ENCODE measurements at regions not wholly inside any gene's neighbourhood (a gene's known extent, or its start where the extent isn't known, plus 50 kb on each side); places are given as distances from the start of the nearest gene placed in this dataset.

DNA sequence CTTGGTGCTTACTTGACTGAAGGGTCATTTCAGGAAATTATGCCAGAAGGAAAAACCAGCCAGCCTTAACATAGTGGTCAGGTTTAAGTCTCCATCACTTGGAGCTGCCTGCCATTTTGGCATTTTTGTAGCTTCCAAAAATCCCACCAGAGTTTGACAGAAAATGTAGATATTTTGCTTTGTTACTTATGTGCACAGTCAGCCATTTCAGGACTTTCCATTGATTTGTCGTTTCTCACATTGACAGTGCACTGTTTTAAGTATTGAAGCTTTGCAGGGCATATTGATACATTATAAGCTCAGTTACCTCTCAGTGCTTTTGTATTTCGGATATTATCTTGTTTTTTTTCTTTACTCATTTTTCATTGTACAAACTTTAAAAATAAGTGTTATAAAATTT lies 89.0 kb upstream of the ANKRD34C start:
- no peak for DNase-seq (ENCODE audit: low spot score)
- TF ChIP-seq, protein P1, sequence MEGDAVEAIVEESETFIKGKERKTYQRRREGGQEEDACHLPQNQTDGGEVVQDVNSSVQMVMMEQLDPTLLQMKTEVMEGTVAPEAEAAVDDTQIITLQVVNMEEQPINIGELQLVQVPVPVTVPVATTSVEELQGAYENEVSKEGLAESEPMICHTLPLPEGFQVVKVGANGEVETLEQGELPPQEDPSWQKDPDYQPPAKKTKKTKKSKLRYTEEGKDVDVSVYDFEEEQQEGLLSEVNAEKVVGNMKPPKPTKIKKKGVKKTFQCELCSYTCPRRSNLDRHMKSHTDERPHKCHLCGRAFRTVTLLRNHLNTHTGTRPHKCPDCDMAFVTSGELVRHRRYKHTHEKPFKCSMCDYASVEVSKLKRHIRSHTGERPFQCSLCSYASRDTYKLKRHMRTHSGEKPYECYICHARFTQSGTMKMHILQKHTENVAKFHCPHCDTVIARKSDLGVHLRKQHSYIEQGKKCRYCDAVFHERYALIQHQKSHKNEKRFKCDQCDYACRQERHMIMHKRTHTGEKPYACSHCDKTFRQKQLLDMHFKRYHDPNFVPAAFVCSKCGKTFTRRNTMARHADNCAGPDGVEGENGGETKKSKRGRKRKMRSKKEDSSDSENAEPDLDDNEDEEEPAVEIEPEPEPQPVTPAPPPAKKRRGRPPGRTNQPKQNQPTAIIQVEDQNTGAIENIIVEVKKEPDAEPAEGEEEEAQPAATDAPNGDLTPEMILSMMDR (IDR thresholded peaks at IDR 0.05; ENCODE audit: borderline replicate concordance, control extremely low read depth, extremely low read depth, insufficient read depth, missing control alignments) = no peak
- in situ Hi-C loops (cut with MboI; ENCODE audit: low sequenced_read_pairs, unreplicated experiment) = no loop called here

DNA sequence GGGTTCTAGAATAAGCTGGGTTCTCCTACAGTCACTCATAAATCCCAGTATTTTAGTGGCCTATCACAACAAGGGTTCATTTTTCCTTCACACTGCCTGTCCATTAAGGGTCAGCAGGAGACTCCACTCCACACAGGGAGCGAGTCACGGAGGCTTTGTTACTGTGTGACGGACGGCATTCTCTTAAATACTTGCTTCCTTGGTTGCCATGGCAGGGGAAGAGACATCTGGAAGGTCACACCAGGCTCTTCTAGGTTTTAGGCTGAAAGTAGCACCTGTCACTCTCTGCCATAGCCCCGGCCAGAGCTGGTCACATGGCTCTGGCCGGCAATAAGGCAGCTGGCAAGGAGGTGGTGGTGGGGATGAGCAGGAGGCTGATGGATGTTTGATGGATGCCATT lies 89.4 kb upstream of the ANKRD34C start:
- TF ChIP-seq, protein P1 (IDR thresholded peaks at IDR 0.05; ENCODE audit: borderline replicate concordance, control extremely low read depth, extremely low read depth, insufficient read depth, missing control alignments) = no peak
- in situ Hi-C loops (cut with MboI; ENCODE audit: low sequenced_read_pairs, unreplicated experiment) = no loop called here
- DNase-seq (ENCODE audit: low spot score) = no peak

DNA sequence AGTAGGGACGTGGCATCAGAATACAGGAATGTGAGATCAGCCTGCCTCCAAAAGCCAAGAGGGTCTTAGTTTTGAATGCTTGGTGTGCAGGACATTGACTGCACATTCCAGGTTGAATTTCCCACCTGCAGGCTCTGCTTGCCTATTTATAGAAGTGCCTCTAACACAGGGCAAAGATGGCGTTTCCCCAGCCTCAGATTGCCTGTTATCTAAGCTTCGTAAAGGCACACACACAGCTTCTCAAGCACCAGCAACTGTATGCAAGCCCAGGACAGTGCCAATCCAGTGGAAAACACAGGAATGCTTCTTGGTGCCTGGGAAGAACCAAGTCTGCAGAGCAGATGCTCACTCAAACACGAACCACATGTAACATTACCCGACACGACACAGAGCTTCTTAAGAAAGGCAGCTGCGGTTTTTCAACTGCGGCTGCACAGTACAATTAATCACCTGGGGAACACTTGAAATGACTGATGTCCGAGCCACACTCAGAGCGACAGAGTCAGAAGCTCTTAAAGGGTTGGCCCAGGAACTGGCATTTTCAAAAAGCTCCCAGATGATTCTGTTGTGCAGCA lies 90.0 kb upstream of the ANKRD34C start:
- TF ChIP-seq, protein P1 (IDR thresholded peaks at IDR 0.05; ENCODE audit: borderline replicate concordance, control extremely low read depth, extremely low read depth, insufficient read depth, missing control alignments) = no peak
- in situ Hi-C loops (cut with MboI; ENCODE audit: low sequenced_read_pairs, unreplicated experiment) = no loop called here
- no peak for DNase-seq (ENCODE audit: low spot score)

DNA sequence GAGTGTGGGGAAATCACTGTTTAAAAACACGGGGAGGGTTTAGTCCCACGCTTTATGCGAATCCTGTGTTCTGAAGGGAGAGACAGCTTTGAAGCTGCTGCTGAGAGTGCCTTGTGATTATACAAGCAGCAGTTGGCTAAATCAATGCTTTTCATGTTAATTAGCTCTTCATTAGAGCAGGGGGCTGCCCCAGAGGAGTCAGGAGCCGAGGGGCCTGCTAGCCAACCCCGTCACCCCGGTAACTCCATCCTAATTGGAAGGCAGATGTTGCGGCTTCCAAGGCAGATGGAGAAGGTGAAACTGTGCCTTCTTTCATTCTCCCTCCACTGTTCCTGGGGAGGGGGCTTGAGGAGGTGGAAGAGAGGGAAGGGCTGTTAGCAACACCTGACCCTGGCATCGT lies 92.4 kb upstream of the ANKRD34C start:
- TF ChIP-seq, protein P1 (IDR thresholded peaks at IDR 0.05; ENCODE audit: borderline replicate concordance, control extremely low read depth, extremely low read depth, insufficient read depth, missing control alignments) = no peak
- no peak for DNase-seq (ENCODE audit: low spot score)
- in situ Hi-C loops (cut with MboI; ENCODE audit: low sequenced_read_pairs, unreplicated experiment) = no loop called here

DNA sequence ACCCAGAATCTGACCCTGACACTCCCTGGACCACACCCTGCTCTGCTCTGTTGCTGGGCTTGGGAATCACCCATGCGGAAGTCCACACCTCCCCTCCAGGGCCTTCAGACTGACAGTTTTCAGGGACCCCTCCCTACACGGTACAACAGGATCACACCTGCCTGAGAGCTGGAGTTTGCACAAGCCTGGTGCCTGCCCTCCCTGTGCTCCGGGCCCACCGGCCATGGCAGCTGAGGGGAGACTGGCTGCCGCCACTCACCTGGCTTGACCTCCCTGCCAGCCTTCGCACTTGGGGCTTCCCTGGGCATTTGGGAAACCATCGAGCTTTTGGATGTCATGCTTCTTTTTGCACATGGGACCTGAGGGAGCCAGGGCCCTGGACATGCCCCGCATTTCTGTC lies 95.9 kb upstream of the ANKRD34C start:
- in situ Hi-C loops (cut with MboI; ENCODE audit: low sequenced_read_pairs, unreplicated experiment) = loop anchor here (10.0 kb wide), 1 partner anchor 282 kb away; no protein-coding TSS in a partner anchor
- DNase-seq (ENCODE audit: low spot score) = no peak
- TF ChIP-seq, protein P1 (IDR thresholded peaks at IDR 0.05; ENCODE audit: borderline replicate concordance, control extremely low read depth, extremely low read depth, insufficient read depth, missing control alignments) = no peak

DNA sequence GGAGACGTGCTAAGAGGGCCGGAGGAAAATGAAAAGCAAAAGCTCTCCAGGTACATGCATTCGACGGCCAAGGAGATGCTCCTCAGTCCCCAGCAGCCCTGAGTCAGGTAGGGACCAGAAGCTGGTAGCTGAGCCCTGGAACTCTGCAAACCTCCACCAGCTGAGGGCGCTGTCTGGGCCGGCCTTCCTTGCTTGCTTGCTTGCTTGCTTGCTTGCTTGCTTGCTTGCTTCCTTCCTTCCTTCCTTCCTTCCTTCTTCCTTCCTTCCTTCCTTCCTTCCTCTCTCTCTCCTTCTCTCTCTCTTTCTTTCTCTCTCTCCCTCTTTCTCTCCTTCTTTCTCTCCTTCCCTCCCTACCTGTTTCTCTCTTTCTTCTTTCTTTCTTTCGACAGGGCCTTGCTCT lies 94.6 kb upstream of the RASGRF1 start:
- in situ Hi-C loops (cut with MboI; ENCODE audit: low sequenced_read_pairs, unreplicated experiment) = loop anchor here (10.0 kb wide), 1 partner anchor 280 kb away; no protein-coding TSS in a partner anchor
- DNase-seq (ENCODE audit: low spot score) = peak; percentile 44
- TF ChIP-seq, protein P1 (IDR thresholded peaks at IDR 0.05; ENCODE audit: borderline replicate concordance, control extremely low read depth, extremely low read depth, insufficient read depth, missing control alignments) = peak; percentile 5
